ENCODE measurements at regions not wholly inside any gene's neighbourhood (a gene's known extent, or its start where the extent isn't known, plus 50 kb on each side); places are given as distances from the start of the nearest gene placed in this dataset.

GRCh38 chr5:162769019-162769418, 668.4 kb upstream of the CCNG1 start:
- TF ChIP-seq CTCF (IDR thresholded peaks at IDR 0.05) (no peak), SIN3A (IDR thresholded peaks at IDR 0.05; ENCODE audit: borderline replicate concordance, insufficient read depth, low read depth, low read length) (no peak)

Data from Panc1 (cell line).